GM19324 (cell line): ENCODE measurements at regions not wholly inside any gene's neighbourhood (a gene's known extent, or its start where the extent isn't known, plus 50 kb on each side); places are given as distances from the start of the nearest gene placed in this dataset.
A peak's percentile ranks its signal among the peaks of the same experiment; 100 is the strongest.
"Not testable (repeated sequence)": the region's sequence is repeated elsewhere in the genome, so short reads cannot be mapped to it uniquely, and the experiment has no call there.

Source experiments
- ATAC-seq: cut with Tn5 transposase; IDR thresholded peaks from one replicate; pipeline ENCODE4 v1.9.1; 2021; ENCODE audit warnings: mild to moderate bottlenecking, moderate library complexity; ENCODE audit not compliant: unreplicated experiment, low FRiP score

- no peak for ATAC-seq
Measured at GRCh38 chr3:153952091-153952490, 169.1 kb upstream of the ARHGEF26 start.

DNA sequence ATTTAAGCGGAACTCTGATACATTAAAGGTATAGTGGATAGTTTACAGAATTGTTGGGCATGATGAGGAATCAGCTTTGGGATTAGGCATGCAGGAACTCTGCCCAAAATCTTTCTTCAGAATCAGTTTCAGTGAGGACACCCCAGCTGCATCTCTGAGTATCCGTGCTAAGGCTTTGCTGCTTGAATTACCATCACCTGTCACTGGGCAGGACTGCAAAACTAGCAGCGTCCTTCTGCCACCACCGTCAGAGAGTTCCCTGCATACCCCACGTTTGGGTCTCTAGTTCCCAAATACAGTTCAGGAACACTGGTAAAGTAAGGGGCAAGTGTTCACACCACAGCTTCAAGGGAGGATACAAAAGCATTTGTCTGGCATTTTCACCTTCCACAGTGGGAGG is 164.6 kb upstream of the ARHGEF26 start:
- ATAC-seq: no peak

- ATAC-seq: no peak
Measured at GRCh38 chr3:153957421-153957820, 163.8 kb upstream of the ARHGEF26 start.

DNA sequence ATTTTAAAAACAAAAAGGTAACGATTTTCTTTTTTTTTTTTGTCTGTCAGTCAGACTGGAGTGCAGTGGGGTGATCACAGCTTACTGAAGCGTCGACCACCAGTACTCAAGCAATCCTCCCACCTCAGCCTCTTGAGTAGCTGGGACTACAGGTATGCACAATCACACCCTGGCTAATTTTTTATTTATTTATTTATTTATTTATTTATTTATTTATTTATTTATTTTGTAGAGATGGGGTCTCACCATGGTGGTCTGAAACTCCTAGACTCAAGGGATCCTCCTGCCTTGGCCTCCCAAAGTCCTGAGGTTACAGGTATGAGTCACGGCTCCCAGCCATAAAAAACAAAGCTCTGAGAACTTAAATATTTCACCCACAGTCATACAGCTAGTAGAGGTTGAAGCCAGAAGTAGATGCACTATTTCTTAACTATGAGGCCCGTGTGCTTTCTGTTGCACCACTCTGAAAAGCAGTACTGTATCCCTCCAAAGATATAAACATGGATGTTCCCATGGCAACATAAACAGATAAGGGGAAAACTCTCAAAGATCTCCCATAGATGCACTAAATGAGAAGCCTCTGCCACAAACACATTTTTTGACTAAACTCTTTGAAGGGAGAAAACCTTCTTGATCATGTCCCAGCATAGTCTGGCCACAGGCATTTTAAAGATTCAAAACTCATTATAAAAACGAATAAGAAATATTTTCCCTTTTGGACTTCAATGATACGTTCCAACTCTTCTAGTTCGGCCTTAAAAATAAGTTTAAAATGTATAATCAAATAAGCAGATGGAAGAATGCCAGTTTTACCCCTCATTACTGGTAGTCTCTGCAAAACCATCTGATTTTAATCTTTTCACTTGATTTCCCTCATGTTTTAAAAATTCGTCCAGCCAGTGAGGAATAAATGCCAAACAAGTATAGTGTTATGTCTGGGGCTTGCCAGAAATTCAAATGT is 162.3 kb upstream of the ARHGEF26 start:
- ATAC-seq: no peak

DNA sequence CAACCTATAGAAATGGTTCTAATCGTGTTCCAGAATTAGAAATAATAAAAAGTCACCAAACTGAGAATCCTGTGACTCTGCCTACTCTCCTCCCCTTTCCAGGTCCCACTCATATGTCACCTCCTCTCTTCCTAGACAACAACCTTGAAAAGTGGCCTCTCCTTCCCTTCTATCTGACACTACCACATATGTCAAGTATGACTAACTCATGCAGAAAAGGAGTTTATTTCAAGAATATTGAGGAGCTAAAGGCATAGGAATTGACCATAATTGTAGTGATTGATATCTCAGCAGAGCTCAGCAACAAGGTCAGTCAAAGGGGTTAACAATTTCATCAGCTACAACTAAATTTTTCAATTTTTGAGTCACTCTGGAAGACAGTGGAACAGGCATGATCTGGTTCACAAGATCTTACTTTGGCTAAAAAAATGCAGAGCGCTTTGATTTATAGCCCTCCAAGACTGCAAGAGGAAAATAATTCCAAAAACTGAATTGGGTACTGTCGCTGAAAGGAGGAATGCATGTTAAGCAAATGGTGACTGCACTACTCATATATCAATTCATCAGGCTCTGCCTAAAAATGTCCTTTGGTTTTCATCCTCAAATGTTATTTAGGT is 160.6 kb upstream of the ARHGEF26 start:
- no peak for ATAC-seq

- ATAC-seq: no peak
Measured at GRCh38 chr3:153961494-153961893, 159.7 kb upstream of the ARHGEF26 start.

GRCh38 chr3:153963012-153963411 is 158.2 kb upstream of the ARHGEF26 start:
- no peak for ATAC-seq

DNA sequence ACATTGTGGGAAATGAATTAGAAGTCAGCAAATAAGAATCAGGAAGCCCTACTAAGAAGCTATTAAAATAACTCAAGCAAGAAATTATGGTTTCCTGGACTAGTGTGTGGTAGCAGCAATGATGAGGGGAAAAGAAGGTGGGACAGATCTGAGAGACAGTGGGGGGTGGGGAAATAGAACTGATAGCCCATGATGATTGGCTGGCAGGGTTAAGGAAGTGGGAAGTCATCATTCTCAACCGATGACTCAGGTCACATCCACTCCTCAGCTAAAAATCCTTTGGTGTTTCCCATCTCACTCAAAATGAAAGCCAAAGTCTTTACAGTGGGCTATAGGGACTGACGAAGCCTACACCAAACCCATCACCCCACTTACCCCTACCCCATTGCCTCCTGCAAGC is 153.9 kb upstream of the ARHGEF26 start:
- ATAC-seq: no peak

DNA sequence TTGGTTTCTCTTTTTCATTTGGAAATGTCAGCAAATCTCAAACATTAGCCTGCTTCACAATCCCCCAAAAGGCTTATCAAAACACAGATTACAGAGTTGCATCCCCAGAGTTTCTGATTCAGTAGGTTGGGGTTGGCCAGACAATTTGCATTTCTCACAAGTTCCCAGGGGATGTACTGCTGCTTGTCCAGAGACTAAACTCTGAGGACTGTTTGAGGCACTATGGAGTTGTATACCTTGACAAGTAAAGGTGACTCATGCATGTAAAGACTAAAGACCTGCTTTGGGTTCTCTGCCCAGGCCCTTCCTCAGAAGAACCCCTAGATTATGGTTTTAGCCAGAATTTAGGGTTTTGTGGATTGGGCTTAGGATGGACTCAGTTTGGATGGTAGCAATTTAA is 151.1 kb upstream of the ARHGEF26 start:
- ATAC-seq: no peak

- ATAC-seq: no peak
Measured at GRCh38 chr3:153970741-153971347, 150.3 kb upstream of the ARHGEF26 start.

GRCh38 chr3:153972862-153973261 is 148.3 kb upstream of the ARHGEF26 start:
- ATAC-seq: peak; percentile 26

DNA sequence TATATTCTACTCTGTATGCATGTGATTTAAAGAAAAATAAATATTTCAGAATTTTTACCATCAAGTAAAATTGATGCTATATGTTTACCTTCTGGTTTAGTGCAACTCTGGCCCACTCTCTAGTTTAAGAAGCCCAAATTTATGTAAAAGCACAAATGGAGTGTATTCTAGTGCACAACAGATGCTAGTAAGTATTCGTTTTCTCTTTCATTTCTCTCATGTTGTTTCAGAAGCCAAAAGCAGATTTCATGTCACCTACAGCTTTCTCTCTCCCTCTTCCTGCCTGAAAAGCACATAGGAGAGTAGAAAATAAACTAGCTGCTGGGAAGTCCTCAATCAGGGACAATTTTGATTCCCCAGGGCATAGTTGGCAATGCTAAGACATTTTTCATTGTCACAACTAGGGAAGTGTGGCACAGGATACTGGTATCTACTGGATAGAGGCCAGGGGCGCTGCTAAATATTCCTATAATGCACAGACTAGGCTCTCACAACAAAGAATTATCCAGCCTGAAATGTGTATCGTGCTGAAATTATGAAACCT is 147.4 kb upstream of the ARHGEF26 start:
- ATAC-seq: peak; percentile 56

DNA sequence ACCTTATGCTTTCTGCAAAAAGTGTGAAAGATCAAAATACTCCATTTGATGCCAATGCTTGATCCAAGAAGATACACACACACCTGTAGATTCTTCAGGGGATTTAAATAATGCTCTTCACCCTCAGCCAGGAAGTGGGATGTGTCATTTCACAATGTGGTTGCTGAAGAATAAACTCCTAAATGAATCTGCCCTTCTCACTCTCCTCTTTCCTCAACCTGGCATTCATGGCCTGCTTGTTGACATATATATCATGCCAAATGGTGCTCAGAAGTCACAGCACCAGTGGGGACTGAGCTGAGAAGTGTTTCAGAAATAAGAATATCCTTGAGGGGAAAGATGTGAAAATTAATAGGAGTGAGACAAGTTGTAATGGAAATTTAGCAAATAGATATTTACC is 146.6 kb upstream of the ARHGEF26 start:
- no peak for ATAC-seq

DNA sequence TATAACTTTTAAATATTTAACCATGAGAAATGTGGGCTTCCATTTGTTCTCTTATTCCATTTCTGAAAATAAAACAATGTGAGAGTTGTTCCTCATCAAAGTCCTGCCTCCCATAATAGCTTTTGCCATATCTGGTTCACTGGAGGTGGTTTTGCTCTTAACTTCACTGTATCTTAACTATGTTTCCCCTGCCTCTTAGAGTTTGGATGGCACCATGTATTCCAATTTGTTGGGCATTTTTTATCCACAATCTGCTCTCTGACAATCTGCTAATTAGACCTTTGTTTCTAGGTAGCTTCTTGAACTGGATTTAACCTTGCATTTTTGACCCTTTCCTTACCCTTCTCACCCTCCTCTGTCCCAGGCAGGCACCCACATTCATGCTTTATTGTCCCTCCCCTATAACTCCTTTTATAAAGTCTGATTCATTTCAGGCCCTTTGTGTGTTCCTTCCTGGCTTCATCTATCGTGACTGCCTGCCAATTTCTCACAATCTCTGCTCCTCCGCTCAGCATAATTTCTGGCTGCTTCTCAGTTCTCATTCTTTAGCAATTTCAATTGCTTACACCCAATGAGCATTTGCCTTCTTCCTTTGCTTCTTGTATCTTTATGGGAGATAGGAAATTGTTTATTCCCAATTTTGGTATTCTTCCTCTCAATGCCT is 144.2 kb upstream of the ARHGEF26 start:
- no peak for ATAC-seq

GRCh38 chr3:153978006-153978405 is 143.2 kb upstream of the ARHGEF26 start:
- no peak for ATAC-seq

- ATAC-seq: no peak
Measured at GRCh38 chr3:153979418-153980251, 141.6 kb upstream of the ARHGEF26 start.

DNA sequence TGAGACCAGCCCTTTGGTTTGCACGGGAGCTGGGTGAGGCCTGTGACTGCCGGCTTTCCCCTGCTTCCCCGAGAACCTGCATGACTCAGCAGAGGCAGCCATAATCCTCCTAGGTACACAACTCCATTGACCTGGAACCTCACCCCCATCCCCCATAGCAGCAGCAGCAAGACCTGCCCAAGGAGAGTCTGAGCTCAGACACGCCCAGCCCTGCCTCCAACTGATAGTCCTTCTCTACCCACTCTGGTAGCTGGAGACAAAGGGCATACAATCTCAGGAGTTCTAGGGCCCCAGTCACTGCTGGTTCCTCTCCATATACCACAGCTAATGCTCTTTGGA is 141.0 kb upstream of the ARHGEF26 start:
- no peak for ATAC-seq

GRCh38 chr3:153997364-153997763 is 123.8 kb upstream of the ARHGEF26 start:
- not testable (repeated sequence) for ATAC-seq

DNA sequence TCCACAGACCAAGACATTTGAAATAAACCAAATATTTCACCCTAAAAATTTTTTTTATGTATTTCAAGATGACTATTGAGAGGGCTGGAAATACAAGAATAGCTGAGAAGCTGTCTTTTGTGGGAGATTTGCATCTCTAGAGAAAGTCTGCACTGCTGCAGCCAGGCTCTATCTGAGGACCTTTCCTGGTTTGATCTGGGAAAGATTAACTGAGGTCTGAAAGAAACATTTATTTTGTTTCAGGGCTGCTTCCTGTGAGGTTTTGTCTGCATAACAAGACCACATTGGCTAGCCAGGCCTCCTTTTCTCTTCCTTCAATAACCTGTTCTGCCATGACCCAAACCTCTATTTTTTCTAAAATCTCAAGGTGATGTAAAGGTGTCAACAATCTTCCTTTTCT is 117.5 kb upstream of the ARHGEF26 start:
- no peak for ATAC-seq

GRCh38 chr3:154011036-154011435 is 110.2 kb upstream of the ARHGEF26 start:
- ATAC-seq: no peak
